ENCODE measurements at regions not wholly inside any gene's neighbourhood (a gene's known extent, or its start where the extent isn't known, plus 50 kb on each side); places are given as distances from the start of the nearest gene placed in this dataset.
"Not testable (repeated sequence)": the region's sequence is repeated elsewhere in the genome, so short reads cannot be mapped to it uniquely, and the experiment has no call there.

DNA sequence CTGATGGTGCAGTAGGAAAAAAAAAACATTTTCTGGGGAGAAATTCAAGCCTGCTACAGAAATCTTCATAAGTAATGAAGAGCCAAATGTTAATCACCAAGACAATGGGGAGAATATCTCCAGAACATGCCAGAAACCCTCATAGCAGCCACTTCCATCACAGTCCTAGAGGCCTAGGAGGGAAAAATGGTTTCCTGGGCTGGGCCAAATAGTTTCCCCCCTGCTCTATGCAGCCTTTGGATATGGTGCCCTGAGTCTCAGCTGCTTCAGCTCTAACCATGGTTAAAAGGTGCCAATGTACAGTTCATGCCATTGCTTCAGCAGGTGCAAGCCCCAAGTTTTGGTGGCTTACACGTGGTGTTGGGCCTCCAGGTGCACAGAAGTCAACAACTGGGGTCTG, 113.1 kb downstream of the ZNF648 start:
- DNase-seq (ENCODE audit: low read depth, low spot score), result no peak

DNA sequence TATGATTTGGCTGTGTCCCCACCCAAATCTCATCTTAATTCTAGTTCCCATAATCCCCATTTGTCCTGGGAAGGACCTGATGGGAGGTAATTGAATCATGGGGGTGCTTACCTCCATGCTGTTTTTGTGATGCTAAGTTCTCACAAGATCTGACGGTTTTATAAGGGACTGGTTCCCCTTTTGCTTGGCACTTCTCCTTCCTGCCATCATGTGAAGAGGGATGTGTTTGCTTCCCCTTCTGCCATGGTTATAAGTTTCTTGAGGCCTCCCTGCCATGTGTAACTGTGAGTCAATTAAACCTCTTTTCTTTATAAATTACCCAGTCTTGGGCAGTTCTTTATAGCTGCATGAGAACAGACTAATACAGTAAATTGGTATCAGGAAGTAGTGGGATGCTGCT, 114.1 kb downstream of the ZNF648 start:
- DNase-seq (ENCODE audit: low read depth, low spot score), result no peak

DNA sequence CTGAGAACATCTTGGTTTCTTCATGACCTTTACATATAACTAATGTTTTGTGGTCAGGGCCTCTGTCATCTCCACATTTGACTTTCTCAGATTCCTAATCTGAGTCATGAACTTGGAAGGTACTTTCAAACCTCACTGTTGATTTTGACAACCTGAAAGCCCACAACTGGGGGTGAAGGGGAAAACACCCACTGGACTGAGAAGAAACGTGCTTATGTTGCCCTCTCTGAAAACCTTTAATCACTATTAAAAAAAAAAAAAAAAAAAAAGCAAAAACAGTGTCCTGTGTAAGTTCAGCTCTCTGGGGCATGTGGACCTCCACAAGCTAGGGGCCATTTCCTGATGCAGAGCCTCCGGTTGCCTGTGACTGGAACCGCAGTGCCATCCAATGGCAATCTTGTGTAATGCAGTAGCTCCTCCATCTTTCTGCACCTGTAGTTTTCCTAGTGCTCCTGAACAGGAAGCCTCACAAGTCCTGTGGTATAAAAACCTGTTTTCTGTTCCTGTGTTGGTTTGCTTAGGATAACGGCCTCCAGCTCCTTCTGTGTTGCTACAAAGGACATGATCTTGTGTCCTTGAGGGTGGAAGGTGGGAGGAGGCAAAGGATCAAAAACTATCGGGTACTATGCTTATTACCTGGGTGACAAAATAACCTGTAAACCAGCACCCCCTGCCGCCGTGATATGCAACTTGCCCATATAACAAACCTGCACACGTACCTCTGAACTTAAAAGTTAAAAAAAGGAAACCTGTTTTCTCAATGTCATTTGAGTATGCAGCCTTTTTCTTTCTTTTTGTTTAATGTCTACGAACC, 124.5 kb downstream of the ZNF648 start:
- DNase-seq (ENCODE audit: low read depth, low spot score), result peak; percentile 75

DNA sequence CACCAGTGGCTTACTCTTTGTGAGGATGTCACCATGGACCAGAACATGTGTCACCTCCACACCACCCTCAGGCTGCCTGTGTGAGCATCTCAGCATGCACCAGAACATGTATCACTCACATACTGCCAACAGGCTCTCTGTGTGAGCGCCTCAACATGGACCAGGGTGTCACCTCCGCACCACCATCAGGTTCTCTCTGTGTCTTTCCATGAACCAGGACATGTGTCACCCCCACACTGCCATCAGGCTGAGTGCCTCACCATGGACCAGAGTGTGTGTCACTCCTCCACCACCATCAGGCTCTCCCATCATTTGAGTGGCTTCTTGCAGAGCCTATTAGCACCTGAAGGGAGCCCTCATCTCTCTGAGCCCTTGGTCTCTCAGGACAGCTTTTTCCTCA, 125.2 kb downstream of the ZNF648 start:
- no peak for DNase-seq (ENCODE audit: low read depth, low spot score)

DNA sequence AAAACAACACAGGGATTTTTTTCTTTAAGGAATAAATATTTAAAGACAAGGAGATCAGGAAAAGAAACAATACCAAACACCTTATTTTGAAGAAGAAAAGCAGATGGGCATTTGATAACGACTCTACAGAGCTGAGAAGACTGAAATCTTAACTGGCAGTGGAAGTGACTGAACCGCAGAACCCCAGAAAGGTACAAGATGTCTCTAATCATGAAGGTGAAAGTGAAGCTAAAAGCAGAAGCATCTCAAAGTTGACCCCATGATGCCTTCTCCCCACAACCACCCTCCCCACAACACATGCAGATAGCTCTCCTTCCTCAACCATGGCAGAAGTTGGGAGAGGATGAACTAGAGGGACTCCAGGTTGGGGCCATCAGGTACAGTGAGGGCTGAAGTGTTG, 129.6 kb downstream of the ZNF648 start:
- DNase-seq (ENCODE audit: low read depth, low spot score), result no peak

GRCh38 chr1:181930187-181930586, 131.3 kb downstream of the ZNF648 start:
- DNase-seq (ENCODE audit: low read depth, low spot score), result no peak

GRCh38 chr1:181926697-181927096, 134.8 kb downstream of the ZNF648 start:
- no peak for DNase-seq (ENCODE audit: low read depth, low spot score)

- not testable (repeated sequence) for DNase-seq (ENCODE audit: low read depth, low spot score)
These were observed 137.5 kb downstream of the ZNF648 start for GRCh38 chr1:181924034-181924433.

DNA sequence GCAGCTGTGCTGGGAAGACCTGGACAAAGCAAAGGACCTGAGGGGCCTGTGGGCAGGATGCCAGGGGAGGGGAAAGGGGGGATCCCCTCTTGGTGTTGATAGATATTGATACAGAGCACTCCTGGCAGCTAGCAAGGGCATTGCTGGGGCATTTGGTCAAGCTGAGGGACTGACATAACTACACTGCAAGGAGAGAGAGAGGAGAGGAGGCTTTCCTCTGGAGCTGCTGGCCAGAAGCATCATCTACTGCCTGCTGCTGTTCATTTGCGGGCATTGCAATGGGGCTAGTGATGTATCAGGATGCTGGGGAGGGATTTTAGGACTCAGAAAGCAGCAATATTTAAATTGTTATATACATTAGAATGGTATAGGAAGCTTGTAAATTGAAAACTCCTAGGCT, 142.0 kb downstream of the ZNF648 start:
- DNase-seq (ENCODE audit: low read depth, low spot score), result no peak

- DNase-seq (ENCODE audit: low read depth, low spot score), result peak; percentile 5
These were observed 142.5 kb downstream of the ZNF648 start for GRCh38 chr1:181918880-181919525.

GRCh38 chr1:181911715-181912114, 149.8 kb downstream of the ZNF648 start:
- DNase-seq (ENCODE audit: low read depth, low spot score), result peak; percentile 29

GRCh38 chr1:181910905-181911304, 150.6 kb downstream of the ZNF648 start:
- DNase-seq (ENCODE audit: low read depth, low spot score), result no peak

- no peak for DNase-seq (ENCODE audit: low read depth, low spot score)
These were observed 152.5 kb downstream of the ZNF648 start for GRCh38 chr1:181909010-181909409.

GRCh38 chr1:181906631-181907030, 154.9 kb downstream of the ZNF648 start:
- no peak for DNase-seq (ENCODE audit: low read depth, low spot score)

DNA sequence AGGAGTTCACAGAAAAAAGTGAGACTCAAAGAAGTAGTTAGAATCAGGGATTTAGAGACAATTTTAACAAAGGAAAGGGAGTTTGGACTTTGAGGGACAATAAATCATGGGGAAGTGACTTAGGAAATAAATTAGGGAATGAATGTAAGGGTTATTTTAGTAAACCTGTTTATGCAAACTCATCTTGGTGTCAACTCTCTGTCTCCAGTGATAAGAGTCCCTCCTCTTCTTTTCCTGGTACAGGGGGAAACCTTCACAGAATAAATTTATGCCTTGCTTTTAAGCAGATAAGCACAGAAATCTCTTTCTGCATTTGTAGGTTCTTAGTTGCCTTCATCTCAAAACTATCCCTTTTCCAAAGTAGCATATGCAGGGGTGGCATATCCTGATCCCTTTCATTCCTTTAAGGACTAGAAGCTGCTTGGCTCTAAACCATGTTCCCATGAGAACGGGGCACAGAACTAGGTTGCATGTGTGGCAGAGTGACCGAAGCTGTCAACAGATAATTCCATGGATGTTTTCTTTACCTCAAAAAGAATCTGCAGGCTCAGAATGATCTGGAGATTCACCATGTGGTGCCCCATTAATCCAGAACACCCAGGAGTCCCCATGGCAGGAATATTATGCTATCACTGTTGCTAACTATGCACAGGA, 155.4 kb downstream of the ZNF648 start:
- DNase-seq (ENCODE audit: low read depth, low spot score), result no peak

- DNase-seq (ENCODE audit: low read depth, low spot score), result no peak
These were observed 162.7 kb downstream of the ZNF648 start for GRCh38 chr1:181898773-181899172.

GRCh38 chr1:181896824-181897223, 164.7 kb downstream of the ZNF648 start:
- DNase-seq (ENCODE audit: low read depth, low spot score), result no peak

GRCh38 chr1:181894439-181894859, 167.1 kb downstream of the ZNF648 start:
- DNase-seq (ENCODE audit: low read depth, low spot score), result no peak

- DNase-seq (ENCODE audit: low read depth, low spot score), result no peak
These were observed 167.6 kb downstream of the ZNF648 start for GRCh38 chr1:181893937-181894336.

- DNase-seq (ENCODE audit: low read depth, low spot score), result not testable (repeated sequence)
These were observed 168.4 kb downstream of the ZNF648 start for GRCh38 chr1:181893150-181893549.

DNA sequence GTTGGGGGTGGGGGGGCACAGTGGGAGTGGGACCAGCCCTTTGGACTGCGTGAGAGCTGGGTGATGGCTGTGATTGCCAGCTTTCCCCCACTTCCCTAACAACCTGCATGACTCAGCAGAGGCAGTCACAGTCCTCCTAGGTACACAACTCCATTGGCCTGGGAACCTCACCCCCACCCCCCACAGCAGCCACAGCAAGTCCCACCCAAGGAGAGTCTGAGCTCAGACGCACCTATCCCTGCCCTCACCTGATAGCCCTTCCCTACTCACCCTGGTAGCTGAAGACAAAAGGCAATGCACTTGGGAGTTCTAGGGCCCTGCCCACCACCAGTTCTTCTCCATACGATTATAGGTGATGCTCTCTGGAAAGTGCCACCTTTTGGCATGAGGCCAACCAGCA, 188.9 kb downstream of the ZNF648 start:
- no peak for DNase-seq (ENCODE audit: low read depth, low spot score)

DNA sequence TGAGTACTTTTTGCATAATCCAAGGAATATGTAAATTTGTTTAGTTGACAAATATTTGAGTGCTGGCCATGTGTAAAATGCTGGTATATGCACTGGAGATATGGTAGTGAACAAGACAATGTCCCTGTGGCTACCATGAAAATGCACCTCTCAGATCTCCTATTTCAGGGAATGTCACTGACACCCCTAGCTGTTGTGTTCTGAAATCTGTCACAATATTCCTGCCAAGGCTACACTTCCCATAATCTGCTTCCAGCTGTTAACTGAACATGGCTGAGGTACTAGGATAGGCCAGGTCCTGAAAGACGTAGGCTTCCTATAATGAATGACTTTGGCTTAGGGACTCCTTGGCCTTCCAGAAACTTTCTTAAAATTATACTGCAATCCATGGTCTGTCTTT, 197.8 kb downstream of the ZNF648 start:
- no peak for DNase-seq (ENCODE audit: low read depth, low spot score)

DNA sequence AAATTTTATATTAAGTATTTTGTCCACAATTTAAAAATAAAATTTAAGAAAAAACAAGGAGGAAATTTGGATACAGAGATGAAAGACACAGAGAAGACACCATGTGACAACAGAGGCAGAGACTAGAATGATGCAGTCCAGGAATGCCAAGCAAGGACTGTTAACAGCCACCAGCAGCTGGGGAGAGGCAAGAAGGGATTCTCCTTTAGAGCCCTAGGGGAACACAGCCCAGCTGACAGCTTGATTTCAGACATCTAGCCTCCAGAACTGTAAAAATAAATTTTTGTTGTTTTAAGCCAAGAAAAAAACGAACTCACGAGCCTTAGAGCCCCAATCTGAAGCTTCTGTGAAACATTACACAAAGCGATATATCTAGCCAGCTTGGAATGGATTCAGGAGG, 198.5 kb downstream of the ZNF648 start:
- no peak for DNase-seq (ENCODE audit: low read depth, low spot score)
